GM12891 (cell line): ENCODE measurements at regions not wholly inside any gene's neighbourhood (a gene's known extent, or its start where the extent isn't known, plus 50 kb on each side); places are given as distances from the start of the nearest gene placed in this dataset.

Experiments used
- DNase-seq: peaks from one replicate; pipeline ENCODE4 v3.0.0; 2011; ENCODE audit warnings: low spot score; ENCODE audit not compliant: insufficient read length
- FAIRE-seq: peaks from 2 replicates; lab custom pipeline; 2011; peaks lifted over from hg19 to GRCh38; lab: Jason Lieb, UNC
- PAX5 ChIP-seq: IDR thresholded peaks from 2 replicates; pipeline ENCODE4 v1.6.1; 2011; ENCODE audit warnings: low read length, moderate library complexity, mild to moderate bottlenecking; ENCODE audit not compliant: insufficient read depth, severe bottlenecking
- POLR2A ChIP-seq: IDR thresholded peaks from 2 replicates; pipeline ENCODE4 v1.6.1; 2011; ENCODE audit warnings: low read depth, low read length, control low read depth
- POLR2AphosphoS5 ChIP-seq: IDR thresholded peaks from 2 replicates; pipeline ENCODE4 v1.6.1; 2011; ENCODE audit warnings: low read depth, low read length, control low read depth
- POU2F2 ChIP-seq: IDR thresholded peaks from 2 replicates; pipeline ENCODE4 v1.6.1; 2011; ENCODE audit warnings: low read depth, mild to moderate bottlenecking, control low read depth, low read length, moderate library complexity
- SPI1 ChIP-seq: IDR thresholded peaks from 2 replicates; pipeline ENCODE4 v1.6.1; 2011; ENCODE audit warnings: low read depth, low read length, control low read depth
- TAF1 ChIP-seq: IDR thresholded peaks from 2 replicates; pipeline ENCODE4 v1.6.1; 2011; ENCODE audit warnings: low read depth, low read length, control low read depth

DNA sequence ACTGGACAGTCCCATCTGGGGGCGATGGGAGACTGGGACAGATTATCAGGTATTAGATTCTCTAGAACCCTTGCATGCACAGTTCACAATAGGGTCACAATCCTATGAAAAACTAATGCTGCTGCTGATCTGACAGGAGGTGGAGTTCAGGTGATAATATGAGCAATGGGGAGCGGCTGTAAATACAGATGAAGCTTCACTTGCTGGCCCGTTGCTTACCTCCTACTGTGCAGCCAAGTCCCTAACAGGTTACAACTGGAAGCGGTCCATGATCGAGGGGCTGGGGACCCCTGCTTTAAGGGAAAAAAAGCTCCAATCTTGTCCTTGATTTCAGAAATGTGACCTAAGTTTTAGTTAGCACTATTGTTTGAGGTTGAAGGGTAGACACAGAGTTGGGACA, 175.2 kb downstream of the ZNF330 start:
- no peak for TF ChIP-seq POU2F2
- TF ChIP-seq PAX5, result no peak
- no peak for TF ChIP-seq TAF1
- no peak for TF ChIP-seq SPI1
- no peak for TF ChIP-seq POLR2A
- no peak for TF ChIP-seq POLR2AphosphoS5
- DNase-seq (no peak), FAIRE-seq (no peak)

DNA sequence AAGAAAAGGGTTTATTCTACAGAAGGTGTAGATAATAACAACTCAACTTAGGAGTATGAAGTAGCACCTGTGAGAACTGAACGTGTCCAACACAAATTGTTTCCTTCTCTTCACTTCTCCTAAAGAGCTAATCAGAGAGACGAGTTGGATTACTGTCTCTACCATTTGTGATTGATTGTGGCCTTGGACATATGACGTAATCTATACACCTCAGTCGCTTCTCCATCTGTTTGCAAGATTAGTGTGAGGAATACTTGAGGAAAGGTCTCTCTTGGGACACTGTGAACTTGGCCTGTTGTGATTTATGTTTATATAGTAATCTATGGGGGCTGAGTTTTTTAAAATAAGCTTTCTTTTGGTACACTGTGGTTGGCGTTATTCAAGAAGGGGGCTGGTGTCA, 182.0 kb downstream of the ZNF330 start:
- no peak for DNase-seq
- no peak for TF ChIP-seq POU2F2
- TF ChIP-seq POLR2A, result no peak
- TF ChIP-seq SPI1, result no peak
- TF ChIP-seq POLR2AphosphoS5, result no peak
- no peak for TF ChIP-seq PAX5
- TF ChIP-seq TAF1, result no peak
- FAIRE-seq, result no peak

GRCh38 chr4:141403782-141404181, 183.1 kb downstream of the ZNF330 start:
- FAIRE-seq, result no peak
- TF ChIP-seq SPI1 (no peak), TAF1 (no peak), POU2F2 (no peak), POLR2AphosphoS5 (no peak), PAX5 (no peak), POLR2A (no peak)
- no peak for DNase-seq

GRCh38 chr4:141406237-141406636, 185.5 kb downstream of the ZNF330 start:
- FAIRE-seq (no peak), DNase-seq (no peak)
- TF ChIP-seq SPI1 (no peak), TAF1 (no peak), POU2F2 (no peak), POLR2AphosphoS5 (no peak), PAX5 (no peak), POLR2A (no peak)

GRCh38 chr4:141409556-141409955, 188.9 kb downstream of the ZNF330 start:
- DNase-seq (no peak), FAIRE-seq (no peak)
- TF ChIP-seq POLR2A (no peak), POU2F2 (no peak), SPI1 (no peak), POLR2AphosphoS5 (no peak), TAF1 (no peak), PAX5 (no peak)

DNA sequence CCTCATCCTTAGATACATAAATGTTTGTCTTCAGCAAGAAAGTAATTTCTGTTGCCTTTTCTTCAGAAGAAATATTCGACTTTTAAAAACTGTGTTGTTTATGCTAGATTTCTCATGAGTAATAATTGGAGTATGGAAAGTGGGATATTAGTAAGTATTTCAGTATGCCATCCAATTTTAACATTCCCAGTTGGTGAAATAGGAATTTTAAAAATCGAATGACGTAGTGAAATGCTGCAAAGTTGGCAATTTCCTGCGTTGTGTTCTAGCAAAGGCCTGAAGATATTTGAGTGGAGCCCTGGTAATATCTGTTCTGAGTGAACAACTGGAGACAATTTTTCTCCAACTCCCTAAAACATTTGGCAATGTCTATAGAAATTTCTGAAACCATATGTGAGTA, 190.1 kb downstream of the ZNF330 start:
- TF ChIP-seq POLR2AphosphoS5, result no peak
- no peak for TF ChIP-seq TAF1
- no peak for TF ChIP-seq POLR2A
- TF ChIP-seq SPI1, result no peak
- TF ChIP-seq PAX5, result no peak
- no peak for TF ChIP-seq POU2F2
- DNase-seq, result no peak
- no peak for FAIRE-seq

GRCh38 chr4:141411936-141412335, 191.2 kb downstream of the ZNF330 start:
- FAIRE-seq, result no peak
- no peak for DNase-seq
- TF ChIP-seq POU2F2 (no peak), TAF1 (no peak), POLR2A (no peak), PAX5 (no peak), POLR2AphosphoS5 (no peak), SPI1 (no peak)

DNA sequence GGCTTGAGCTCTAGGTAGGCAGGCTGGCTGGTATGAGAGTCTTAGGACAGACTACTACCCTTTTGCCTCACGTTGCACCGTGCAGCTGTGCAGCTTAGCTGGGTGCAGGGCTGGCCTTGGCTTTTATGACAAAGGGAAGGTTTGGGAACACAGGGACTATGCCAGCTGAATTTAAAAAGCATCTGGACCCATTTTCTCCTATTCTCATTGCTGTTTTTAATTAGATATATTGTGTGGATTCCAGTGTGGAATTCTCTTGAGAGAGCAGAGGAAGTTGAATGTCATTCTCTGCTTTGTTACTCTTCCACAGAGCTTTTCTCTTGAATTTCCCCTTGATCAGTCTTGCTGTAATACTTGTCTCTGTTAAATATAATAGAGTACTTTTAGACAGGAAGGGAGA, 192.7 kb downstream of the ZNF330 start:
- TF ChIP-seq POLR2A, result no peak
- TF ChIP-seq POLR2AphosphoS5, result no peak
- TF ChIP-seq SPI1, result no peak
- no peak for TF ChIP-seq PAX5
- no peak for TF ChIP-seq POU2F2
- TF ChIP-seq TAF1, result no peak
- FAIRE-seq, result no peak
- no peak for DNase-seq

- DNase-seq, result no peak
- TF ChIP-seq SPI1 (no peak), POU2F2 (no peak), PAX5 (no peak), POLR2A (no peak), TAF1 (no peak), POLR2AphosphoS5 (no peak)
- FAIRE-seq, result no peak
Measured at GRCh38 chr4:141415651-141416050, 195.0 kb downstream of the ZNF330 start.

DNA sequence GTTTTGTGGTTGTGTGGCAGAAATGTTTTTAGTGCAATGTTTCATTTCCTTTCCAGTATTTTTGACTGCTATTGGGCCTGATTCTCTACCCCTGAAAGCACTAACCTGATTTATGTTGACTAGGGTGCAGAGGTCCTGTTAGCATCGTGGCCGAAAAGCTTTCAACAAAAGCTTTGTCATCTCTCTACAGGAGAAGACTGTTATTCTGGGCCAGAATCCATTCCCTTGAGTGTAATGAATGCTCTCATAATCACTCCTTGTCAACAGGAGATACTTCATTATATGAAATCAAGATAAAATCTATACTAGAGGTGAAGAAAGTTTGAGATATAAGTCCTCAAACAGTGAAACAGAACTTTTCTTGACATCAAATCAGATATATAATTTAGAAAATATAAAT, 195.5 kb downstream of the ZNF330 start:
- TF ChIP-seq POLR2A, result no peak
- TF ChIP-seq SPI1, result peak; percentile 17; the same call in 1 of the 2 replicates
- TF ChIP-seq POLR2AphosphoS5, result no peak
- no peak for TF ChIP-seq TAF1
- no peak for TF ChIP-seq PAX5
- DNase-seq (no peak), FAIRE-seq (no peak)
